ENCODE measurements at regions not wholly inside any gene's neighbourhood (a gene's known extent, or its start where the extent isn't known, plus 50 kb on each side); places are given as distances from the start of the nearest gene placed in this dataset.

DNA sequence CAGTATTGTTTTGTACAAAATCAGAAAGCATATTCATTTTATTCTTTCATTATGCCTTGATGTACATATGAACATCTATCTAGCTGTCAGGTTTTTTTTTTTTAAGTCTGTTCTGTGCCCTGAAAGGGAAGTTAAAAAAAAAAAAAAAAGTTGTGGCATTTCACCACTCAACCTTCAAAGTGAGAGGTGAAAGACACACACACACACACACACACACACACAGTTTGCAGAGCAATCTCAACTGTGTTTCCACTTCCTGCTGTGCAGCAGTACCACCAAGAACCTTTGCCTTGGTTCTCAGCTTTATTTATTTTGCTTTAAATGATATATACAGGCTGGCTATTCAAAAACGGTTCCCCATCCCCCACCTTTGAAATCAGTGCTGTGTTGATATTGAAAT, 955.6 kb downstream of the GATA3 start:
- H3K27me3 ChIP-seq (ENCODE audit: control insufficient read depth, insufficient read depth, low read length), result no peaks in the 10 kb centered on the region
- TF ChIP-seq, protein P1, sequence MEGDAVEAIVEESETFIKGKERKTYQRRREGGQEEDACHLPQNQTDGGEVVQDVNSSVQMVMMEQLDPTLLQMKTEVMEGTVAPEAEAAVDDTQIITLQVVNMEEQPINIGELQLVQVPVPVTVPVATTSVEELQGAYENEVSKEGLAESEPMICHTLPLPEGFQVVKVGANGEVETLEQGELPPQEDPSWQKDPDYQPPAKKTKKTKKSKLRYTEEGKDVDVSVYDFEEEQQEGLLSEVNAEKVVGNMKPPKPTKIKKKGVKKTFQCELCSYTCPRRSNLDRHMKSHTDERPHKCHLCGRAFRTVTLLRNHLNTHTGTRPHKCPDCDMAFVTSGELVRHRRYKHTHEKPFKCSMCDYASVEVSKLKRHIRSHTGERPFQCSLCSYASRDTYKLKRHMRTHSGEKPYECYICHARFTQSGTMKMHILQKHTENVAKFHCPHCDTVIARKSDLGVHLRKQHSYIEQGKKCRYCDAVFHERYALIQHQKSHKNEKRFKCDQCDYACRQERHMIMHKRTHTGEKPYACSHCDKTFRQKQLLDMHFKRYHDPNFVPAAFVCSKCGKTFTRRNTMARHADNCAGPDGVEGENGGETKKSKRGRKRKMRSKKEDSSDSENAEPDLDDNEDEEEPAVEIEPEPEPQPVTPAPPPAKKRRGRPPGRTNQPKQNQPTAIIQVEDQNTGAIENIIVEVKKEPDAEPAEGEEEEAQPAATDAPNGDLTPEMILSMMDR (IDR thresholded peaks at IDR 0.05; ENCODE audit: insufficient read depth, low read length, poor library complexity, severe bottlenecking), result no peak
- H3K4me3 ChIP-seq (ENCODE audit: low read depth, low read length), result no peak overlapping the region
- no peaks in the 10 kb centered on the region for H3K36me3 ChIP-seq (ENCODE audit: control insufficient read depth, insufficient read depth, low read length)
- no peak for DNase-seq (ENCODE audit: low read depth)

DNA sequence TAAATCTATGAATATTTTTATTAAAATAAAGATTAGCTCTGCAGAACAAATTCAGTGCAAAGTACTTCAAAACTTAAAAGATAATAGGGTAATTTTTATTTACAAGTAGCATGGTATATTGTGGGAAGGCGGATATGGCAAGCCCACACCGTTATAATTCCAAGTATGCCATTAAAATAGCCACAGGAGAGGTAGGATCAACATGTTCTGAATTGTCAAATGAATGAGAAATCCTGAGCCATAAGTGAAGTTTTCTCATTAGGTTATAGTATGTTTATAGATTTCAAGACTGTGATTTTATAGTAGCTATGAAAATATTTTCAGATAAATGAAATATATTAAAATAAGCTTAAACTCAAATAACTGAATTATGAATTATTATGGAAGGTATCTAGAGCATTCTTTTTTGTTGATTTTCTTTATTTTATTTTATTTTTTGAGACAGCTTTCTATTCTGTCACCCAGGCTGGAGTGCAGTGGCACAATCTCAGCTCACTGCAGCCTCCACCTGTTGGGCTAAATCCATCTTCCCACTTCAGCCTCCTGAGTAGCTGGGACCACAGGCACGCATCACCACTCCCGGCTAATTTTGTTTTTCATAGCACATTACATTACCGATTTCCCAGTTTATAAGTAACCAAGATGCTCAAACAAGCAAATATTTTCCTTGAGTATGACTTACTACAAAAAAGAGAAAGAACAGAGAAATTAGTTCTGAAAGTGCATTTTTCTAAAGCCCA, 956.6 kb downstream of the GATA3 start:
- TF ChIP-seq, protein P1 (IDR thresholded peaks at IDR 0.05; ENCODE audit: insufficient read depth, low read length, poor library complexity, severe bottlenecking), result no peak
- DNase-seq (ENCODE audit: low read depth), result no peak
- H3K27me3 ChIP-seq (ENCODE audit: control insufficient read depth, insufficient read depth, low read length), result no peaks in the 10 kb centered on the region
- no peaks in the 10 kb centered on the region for H3K36me3 ChIP-seq (ENCODE audit: control insufficient read depth, insufficient read depth, low read length)
- H3K4me3 ChIP-seq (ENCODE audit: low read depth, low read length), result no peak overlapping the region

DNA sequence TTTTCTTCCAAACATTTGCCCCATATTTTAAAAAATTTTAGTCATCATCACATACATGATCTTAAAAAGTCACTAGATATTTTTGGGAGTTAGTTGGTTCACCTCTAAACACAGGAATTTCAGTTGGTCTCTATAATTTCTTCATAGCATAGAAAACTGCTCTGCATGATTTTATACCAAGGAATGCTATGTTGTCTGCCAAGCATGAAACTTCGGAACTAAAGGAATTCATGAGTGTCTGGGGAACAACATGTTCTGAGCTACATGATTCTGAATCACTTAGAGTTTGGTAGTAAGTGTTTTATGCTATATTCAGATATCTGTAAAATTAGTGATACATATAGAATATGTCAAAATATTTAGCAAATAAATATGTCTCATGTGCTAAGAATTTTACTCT, 957.8 kb downstream of the GATA3 start:
- Histone ChIP-seq H3K4me3 (ENCODE audit: low read depth, low read length) (no peak overlapping the region), H3K36me3 (ENCODE audit: control insufficient read depth, insufficient read depth, low read length) (no peaks in the 10 kb centered on the region), H3K27me3 (ENCODE audit: control insufficient read depth, insufficient read depth, low read length) (no peaks in the 10 kb centered on the region)
- TF ChIP-seq, protein P1 (IDR thresholded peaks at IDR 0.05; ENCODE audit: insufficient read depth, low read length, poor library complexity, severe bottlenecking), result no peak
- peak; percentile 7 for DNase-seq (ENCODE audit: low read depth)

DNA sequence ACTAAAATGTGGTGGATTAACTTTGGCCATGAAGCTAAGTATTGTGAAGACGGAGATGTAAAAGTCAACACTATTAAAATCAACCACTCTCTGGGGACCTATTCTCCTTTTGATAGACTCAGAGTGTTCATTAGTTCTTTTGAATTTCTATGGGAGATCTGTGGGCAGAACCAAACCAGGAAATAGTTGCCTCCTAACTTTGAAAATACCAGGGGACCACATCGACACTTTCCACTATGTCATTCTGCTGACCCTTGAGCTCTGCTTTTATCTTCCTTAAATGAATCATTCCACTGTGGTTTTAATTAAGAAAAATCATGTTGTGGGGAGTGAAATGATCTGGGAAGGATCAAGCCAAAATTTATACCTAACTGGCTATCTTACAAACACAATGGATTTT, 960.5 kb downstream of the GATA3 start:
- TF ChIP-seq, protein P1 (IDR thresholded peaks at IDR 0.05; ENCODE audit: insufficient read depth, low read length, poor library complexity, severe bottlenecking), result no peak
- no peak for DNase-seq (ENCODE audit: low read depth)
- Histone ChIP-seq H3K36me3 (ENCODE audit: control insufficient read depth, insufficient read depth, low read length) (no peaks in the 10 kb centered on the region), H3K4me3 (ENCODE audit: low read depth, low read length) (no peak overlapping the region), H3K27me3 (ENCODE audit: control insufficient read depth, insufficient read depth, low read length) (no peaks in the 10 kb centered on the region)

DNA sequence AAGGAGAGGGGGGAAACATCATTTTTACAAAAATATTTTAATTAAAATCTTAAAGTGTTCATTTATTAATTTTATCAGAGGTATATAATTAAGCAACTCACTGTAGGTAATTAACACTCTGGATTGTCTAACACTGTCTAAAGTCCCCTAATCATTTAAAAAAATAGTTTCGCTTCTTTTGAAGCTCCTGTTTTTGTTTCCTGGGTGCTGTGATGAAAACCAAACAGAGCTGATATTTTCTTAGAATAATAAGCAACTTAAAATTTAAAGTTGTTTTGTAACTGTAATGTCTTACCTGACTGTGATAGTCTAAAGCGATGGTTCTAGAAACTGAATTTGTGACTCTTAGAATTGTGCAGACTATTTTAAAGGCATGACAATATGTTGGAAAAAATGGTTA, 961.0 kb downstream of the GATA3 start:
- Histone ChIP-seq H3K36me3 (ENCODE audit: control insufficient read depth, insufficient read depth, low read length) (no peaks in the 10 kb centered on the region), H3K4me3 (ENCODE audit: low read depth, low read length) (no peak overlapping the region), H3K27me3 (ENCODE audit: control insufficient read depth, insufficient read depth, low read length) (no peaks in the 10 kb centered on the region)
- TF ChIP-seq, protein P1 (IDR thresholded peaks at IDR 0.05; ENCODE audit: insufficient read depth, low read length, poor library complexity, severe bottlenecking), result no peak
- DNase-seq (ENCODE audit: low read depth), result no peak

DNA sequence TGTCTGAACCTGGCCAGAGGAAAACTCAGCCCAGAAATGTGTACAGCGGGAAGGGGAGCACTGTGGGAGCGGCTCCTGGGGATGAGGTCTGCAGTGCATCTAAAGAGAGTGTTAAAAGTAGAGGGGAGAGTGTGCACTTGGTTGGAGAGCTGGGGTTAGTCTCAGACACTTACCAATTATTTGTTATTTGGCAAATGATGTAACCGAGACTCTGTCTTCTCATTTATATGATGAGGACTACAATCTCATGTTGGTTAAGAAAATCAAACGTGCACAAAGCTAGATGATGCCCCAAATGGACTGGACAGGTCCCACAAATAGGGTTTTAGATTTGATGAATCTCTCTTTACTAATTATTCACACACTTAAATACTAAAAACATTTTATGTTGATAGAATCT, 962.4 kb downstream of the GATA3 start:
- DNase-seq (ENCODE audit: low read depth), result no peak
- no peaks in the 10 kb centered on the region for H3K36me3 ChIP-seq (ENCODE audit: control insufficient read depth, insufficient read depth, low read length)
- H3K4me3 ChIP-seq (ENCODE audit: low read depth, low read length), result no peak overlapping the region
- H3K27me3 ChIP-seq (ENCODE audit: control insufficient read depth, insufficient read depth, low read length), result no peaks in the 10 kb centered on the region
- TF ChIP-seq, protein P1 (IDR thresholded peaks at IDR 0.05; ENCODE audit: insufficient read depth, low read length, poor library complexity, severe bottlenecking), result no peak

Data from kidney epithelial cell (primary cell).